HG02938 (cell line): ENCODE measurements at regions not wholly inside any gene's neighbourhood (a gene's known extent, or its start where the extent isn't known, plus 50 kb on each side); places are given as distances from the start of the nearest gene placed in this dataset.

Source experiments
- ATAC-seq: cut with Tn5 transposase; IDR thresholded peaks from one replicate; pipeline ENCODE4 v1.9.1; 2021; ENCODE audit warnings: mild to moderate bottlenecking, moderate library complexity; ENCODE audit not compliant: unreplicated experiment

DNA sequence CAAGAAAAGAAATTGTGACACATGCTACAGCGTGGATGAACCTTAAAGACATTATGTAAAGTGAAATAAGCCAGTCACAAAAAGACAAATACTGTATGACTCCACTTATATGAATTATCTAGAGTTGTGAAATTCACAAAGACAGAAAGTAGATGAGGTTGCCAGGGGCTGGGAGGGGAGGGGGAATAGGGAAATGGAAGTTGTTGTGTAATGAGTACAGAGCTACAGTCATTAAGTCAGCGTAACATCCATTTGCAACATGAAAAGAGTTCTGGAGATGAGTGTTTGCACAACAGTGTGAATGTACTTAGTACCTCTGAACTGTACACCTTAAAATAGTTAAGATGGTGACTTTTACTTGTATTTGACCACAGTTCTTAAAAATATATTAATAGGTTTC, 112.1 kb upstream of the CDK1 start:
- ATAC-seq: no peak

DNA sequence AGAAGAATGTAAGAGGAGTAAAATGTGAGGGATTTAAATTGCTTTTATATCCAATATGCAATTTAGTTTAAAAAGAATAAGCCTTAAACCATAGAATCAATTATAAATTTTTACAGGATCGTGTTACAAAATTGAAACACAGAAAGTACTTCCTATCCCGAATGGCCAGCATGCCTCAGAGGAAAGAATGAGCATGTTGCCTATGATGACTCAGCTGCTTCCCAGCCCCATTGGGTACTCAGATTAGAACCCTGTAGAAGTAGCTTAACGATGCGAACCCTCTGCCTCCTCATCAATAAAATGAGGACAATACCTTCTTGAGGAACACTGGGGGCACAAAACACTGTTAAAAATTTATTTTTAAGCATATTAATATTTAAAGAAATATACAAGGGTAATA, 113.4 kb upstream of the CDK1 start:
- ATAC-seq: no peak

DNA sequence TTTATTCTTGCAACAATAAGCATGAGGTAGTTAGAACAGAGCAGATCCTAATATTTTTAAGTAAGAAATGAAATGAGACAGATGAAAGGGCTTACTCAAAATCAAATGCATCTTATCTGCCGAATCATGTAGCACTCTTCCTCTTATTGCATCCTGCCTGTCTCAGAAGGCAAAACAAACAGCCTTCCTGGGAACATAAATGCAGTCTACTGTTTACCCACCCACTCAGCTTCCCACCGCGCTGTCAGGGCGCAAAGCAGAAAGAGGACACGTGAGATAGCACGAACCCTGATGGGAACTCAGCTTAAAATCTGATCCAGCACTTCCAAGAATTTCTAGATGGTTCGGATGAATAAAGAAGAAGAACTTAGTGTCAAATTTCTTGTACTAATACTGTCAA, 114.4 kb upstream of the CDK1 start:
- no peak for ATAC-seq

DNA sequence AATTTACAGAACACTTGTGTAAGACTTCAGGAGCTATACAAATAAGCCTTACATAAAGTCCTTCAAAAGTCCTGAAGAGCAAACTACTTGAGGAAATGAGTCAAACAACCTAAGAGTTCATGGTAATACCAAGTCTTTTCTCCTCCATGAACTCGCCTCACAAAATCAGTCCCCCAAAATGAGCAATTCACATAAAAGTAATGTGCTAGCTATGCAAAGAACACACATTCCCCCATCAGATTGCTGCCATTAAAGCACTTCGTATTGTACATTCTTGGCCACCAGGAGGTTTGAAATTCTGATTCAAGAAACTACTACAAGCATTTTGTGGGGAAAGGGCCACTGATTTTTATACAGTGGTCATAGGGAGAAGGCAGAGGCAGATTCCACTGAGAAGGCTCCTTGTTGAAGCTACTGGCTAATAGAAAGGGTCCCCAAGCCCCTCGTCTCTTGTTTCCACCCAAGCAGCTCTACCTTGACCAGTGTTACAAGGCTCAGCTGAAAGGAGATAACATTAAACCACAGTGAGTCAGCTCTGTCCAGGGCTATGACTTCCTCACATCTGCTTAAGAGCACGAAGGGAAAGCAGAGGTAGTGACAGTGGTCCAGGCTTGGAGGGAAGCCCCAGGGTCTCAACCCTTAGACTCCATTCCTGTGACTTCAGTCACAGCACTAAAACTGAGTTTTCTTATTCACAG, 115.2 kb upstream of the CDK1 start:
- ATAC-seq: no peak

DNA sequence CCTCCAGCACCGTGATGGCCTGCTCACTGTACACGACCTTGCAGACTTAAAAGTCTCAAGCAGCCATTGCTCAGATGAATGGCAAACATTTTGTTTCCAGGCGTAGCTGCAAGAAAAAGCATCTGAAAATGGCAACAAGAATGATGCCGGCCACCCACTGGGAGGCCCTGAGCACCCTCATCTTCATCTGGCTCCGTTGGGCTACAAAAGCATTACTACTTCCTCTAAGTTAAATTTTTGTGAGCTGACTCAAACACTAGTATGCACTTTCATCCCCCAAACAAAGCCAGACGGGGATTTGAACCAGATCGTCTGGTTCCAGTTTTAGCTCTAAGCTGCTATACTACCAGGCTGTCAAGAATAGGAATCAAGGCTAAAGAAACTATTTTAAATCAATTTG, 116.6 kb upstream of the CDK1 start:
- ATAC-seq: no peak

DNA sequence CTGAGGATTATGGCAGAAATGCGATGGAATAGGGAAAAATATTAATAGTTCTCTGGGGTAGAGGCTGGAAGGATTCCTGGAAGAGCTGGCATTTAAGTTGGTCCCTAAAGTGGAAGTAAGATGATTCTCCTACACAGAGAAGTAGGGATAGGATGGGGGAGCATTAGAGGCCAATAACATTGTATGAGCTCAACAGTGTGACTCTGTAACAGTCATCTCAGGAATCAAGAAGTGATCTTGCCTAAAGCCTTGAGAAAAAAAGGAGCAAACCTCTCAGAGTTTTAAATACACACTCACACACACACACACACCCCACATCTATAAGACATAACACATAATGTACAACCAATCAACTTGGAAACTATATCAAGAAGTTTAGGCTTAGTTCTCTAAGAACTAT, 117.7 kb upstream of the CDK1 start:
- ATAC-seq: no peak

DNA sequence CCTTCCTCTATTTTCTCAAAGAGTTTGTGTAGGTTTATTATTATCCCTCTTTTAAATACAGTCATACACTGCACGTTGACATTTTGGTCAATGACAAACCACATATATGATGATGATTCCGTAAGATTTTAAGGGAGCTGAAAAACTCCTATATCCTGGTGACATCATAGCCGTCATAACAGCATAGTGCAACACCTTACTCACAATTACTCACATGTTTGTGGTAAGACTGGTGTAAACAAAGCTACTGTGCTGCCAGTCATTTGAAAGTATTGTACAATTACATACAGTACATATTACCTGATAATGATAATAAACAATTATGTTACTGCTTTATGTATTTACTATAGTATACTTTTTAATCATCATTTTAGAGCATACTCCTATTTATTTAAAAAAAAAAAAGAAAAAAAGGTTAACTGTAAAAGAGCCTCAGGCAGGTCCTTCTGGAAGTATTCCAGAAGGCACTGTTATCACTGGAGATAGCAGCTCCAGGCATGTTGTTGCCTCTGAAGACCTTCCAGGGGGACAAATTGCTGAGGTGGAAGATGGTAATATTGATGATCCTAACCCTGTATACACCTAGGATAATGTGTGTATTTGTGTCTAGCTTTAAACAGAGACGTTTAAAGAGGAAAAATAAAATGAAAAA, 123.3 kb upstream of the CDK1 start:
- ATAC-seq: no peak

DNA sequence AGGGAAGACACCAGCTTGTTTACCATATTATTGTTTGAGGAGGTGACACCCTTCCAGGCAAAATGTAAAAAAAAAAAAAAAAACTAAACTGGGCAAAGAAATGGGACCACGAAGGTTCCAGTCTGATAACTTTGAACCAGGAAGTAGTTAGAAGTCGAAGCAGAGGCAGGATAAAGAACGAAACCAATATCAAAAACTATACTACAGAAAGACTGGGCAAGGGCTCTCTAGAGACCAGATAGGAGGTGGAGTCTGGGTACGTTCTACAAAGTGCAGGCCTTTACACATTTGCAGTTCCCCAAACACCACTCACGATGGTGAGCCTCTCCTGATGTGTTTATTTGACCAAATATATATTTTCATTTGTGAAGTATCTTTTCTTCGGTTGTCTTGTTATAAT, 125.7 kb upstream of the CDK1 start:
- ATAC-seq: peak; percentile 97

DNA sequence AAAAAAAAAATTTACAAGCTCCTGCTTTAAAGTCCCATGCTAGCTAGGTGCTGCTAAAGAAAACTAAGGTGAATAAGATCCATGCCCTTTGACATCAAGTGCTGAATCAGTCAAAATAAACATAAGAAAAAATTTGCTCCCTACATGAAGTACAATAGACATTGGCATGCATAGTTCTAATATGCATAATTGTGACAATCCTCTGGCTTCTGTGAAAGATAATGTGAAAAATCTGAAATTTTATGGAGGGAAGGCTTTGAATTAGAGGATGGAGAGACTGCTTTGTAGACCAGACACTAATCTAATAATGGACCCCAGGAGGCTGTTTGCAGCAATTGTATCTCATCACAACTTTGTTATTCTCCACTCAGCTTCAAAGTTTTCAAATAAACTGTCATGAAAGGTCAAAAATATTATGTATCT, 127.9 kb upstream of the CDK1 start:
- ATAC-seq: no peak

DNA sequence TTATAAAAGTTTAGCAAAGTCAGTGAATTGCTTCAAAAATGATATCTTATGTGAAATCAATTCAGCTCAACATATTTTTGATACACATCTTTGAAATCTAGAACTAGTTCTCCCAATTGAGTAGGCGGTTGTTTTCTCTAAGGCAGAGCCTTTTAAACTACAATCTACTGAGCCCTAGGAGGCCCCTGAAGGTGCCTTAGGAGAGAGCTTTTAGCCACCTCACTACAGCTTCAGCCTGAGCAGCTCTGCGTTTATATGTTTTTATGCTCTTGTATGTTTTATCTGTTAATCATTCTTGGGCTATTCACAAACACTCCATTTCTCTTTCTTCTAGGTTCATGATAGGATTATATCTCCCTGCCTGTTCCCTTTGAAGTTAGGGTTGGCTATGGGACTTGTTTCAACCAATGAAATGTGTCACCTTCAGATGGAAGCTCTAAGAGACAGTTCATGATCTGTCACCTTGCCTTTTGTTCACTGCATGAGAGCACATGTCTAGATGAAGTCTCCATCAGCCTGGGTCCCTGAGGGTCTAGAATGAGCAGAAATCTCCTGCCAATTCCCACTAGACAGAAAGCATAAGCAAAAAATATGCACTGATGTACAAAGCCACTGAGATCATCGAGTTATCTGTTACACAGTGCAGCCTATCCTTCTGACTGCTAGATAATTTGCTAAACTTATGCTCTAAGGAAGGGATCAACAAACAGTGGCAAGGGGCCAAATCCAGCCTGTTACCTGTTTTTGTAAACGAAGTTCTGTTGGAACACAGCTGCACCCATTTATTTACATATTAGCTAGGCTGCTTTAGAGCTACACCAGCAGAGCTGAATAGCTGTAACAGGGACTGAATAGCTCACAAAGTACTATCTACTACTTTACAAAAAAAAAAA, 128.5 kb upstream of the CDK1 start:
- no peak for ATAC-seq

DNA sequence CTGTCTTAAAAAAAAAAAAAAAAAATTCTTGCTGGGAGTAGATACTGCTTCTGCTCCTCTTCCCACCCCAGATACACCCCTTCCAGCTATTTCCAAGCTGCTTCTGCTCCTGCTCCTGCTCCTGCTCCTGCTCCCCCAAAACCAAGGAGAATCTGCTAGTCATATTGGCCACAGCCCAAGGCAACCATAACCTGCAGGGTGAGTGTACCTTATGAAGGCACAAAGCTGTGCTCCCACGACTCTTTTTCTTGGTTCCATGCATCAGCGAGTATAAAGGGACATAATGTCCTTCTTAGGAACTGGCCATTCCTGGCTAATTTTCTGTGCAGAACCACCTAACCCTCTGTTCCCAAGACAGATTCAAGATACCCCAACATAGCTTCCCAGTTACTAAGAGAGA, 129.5 kb upstream of the CDK1 start:
- no peak for ATAC-seq

DNA sequence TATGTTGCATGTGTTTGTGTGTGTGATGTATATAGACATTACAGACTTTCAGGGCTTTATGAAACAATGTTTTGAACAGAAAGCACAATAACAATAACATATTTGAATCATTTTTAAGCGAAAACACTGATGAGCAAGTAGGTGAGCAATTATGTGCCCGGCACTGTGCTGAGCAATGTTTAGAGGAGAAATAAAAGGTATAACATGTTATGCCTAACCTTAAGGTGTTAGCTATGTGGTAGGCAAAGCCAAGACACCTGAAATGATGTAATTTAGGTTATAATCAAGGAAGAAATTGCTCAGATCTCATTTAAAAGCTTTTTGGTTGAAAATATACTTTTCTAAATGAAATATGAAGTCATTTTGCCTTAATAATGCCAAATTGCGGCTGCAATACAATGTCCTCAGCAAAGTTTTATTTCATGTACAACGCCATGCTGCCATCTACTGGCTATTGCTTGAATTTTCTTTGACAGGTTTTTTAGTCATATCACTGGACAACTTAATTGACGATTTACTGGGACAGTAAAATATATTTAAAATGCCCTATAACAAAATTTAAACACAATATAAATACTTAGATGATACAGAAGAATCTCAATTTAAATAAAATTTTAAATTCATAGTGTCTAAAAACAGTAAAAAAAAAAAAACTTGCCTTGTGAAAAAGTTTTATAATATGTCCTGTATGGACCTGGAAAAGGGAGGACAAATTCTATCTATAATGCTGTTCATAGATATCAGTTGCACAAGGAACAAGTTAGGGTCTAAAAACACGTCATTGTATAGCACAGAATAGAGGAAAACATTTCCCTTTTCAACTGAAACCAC, 131.1 kb upstream of the CDK1 start:
- ATAC-seq: peak; percentile 50

DNA sequence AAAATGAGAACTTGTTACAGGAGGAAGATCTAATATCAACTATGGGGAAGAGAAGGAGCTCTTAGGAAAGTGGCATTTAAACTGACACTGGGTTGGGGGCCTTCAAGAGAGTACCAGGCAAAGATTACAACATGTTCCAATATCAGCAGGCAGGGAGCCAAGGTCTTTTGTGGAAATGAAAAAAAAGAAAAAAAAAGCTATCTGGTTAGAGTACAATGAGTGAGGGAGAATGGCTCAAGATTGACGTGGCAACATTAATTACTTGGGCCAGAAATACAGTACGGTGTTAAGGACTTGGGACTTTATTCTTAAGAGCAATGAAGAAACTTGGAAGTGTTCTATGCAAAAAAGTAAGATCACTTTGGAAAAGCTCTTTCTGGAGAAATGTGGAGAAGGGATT, 132.3 kb upstream of the CDK1 start:
- no peak for ATAC-seq

DNA sequence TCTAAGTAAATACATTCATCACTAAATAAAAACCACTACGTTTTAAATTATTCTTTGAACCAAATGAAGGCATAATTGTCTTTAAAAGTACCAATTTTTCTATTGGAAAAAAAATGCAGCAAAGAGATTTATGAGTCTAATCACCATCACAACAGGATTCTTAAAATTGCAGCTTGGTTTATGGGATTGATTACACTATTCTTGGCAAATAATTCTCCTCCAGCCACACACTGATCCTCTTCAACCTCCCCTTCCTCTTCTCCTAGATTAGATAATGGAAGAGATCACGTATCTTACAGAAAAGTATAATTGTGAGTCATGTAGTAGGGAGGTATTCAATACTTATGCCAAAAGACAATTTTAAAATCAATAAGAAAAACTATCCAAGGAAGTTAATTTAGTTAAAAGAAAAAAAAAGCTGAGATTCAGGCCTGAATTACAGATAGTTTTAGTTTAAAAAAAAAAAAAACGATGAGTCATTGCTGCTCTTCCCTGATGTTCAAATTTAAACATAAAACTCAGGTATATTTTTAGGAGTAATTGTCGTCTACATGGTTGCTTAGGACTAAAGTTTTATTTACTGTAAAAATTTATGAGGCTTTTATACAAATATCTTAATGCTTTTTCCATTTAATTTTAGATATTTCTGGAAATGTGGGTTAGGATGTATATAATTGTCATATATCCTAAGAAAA, 133.7 kb upstream of the CDK1 start:
- ATAC-seq: no peak

DNA sequence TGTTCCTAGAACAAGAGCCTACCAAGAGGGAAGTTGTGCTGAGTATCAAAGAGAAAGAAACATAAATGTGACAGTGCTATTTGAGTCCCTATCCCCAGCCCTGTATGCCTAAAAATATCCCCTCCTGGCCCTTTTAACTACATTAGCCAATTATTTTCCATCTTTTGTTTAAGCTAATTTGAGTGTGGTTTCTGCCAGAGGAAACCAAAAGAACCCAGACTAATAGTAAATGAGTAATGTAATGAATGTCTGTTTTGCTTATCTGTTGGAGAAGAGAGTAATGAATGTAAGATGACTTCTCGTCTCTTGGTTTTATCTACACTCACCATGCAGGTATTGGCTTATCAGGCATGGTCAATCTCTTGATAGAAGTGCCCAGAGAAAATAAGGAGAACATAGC, 134.4 kb upstream of the CDK1 start:
- ATAC-seq: no peak

DNA sequence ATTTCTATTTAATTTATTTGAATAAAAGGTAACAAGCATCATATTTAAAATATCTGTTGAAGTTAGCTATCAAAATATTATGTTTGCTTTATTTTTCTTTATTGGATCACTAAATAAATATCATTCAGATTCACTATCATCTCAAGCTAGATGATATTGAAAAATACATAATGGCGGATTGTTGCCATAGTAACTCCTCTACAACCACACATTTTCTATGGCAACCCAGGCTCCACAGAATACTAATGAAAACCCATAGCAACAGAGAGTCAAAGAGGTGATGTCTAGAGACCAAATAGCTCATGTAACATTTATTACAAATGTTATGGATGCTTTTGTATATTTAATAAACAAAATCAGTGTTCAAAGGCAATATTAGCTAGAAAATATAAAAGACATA, 148.9 kb upstream of the CDK1 start:
- ATAC-seq: no peak

DNA sequence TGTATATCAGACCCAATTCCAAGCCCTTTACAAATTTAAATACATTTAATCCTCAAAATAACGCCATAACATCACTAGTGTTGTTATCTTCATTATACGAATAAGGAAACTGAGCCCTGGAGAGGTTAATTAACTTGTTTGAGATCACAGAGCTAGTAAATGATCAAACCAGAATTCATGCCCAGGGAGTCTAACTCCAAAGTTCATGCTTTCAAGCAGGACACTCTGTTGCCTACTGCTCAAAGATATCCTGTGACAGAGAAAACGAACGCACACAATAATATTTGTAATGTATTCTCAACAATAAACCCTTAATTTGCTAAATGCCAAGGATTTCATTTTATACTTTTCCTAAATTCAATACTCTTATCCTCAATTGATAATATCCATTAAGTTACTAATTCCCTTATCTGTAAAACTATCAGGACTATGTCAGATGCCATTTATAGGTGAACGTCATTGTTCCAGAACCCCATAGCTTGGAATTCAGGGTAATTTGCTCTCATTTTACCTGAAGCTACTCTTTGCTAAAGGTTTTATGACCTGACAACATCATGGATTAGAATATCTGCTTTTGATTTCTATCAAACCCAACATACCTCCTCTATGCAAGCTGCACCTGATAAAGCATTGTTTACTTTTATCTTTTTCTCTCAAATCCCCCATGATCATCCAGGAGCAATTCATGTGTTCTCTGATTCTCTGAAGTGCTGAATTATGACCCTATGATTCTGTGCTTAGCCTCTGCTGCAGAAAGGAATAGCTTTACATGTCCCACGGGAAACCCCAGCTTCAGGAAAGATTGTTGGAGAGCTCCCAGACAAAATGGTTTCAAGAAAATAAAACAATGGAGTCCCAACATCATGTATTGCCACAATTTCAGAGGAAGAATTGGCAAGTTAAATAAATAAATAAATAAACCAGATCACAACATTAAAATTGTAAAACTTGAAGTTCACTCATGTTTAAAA, 150.2 kb upstream of the CDK1 start:
- ATAC-seq: no peak

DNA sequence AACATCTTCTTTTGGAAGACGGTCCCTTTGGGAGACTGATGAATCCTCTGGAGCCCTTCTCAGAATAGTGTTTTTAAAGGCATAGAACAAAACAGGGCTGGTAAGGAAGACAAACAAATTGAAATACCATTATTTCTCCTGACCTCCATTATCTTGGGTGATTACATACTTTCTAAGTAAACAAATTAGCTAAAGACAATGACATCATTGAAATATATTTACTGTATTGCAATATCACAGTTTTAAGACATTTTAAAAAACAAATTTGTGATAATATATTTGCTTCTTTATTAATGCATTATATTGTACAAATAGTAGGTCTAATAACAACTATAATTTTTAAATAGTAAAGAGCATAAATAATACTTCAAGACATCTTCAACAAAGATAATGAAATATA, 152.2 kb upstream of the CDK1 start:
- ATAC-seq: no peak

DNA sequence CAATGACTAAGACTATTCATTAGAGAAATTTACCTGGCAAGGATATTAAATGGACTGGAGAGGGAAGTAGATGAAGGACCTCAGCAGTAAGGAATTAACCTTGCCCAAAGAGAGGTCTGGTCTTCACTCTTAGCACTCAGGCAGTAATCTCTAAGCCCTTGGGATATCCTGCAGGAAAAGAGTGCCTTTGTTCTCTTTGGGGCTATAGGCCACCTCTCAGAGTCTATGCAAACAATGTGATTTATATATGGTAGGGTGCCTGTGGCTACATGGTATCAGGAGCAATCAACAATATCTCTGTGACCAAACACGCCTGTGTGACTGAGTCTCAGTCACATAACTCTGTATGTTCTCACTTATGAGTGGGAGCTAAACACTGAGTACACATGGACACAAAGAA, 154.7 kb upstream of the CDK1 start:
- no peak for ATAC-seq
